Osteocyte (in vitro differentiated cells): ENCODE measurements at regions not wholly inside any gene's neighbourhood (a gene's known extent, or its start where the extent isn't known, plus 50 kb on each side); places are given as distances from the start of the nearest gene placed in this dataset.

Experiments
- DNase-seq: peaks from one replicate; pipeline ENCODE4 v3.0.0; 2021; ENCODE audit warnings: mixed read lengths; ENCODE audit not compliant: unreplicated experiment; ENCODE audit errors: extremely low spot score
- H3K27ac Mint-ChIP-seq: one replicate; pipeline ENCODE4 v1.8.0; 2021; ENCODE audit warnings: mild to moderate bottlenecking, mixed read lengths; ENCODE audit not compliant: unreplicated experiment
- H3K27me3 Mint-ChIP-seq: one replicate; pipeline ENCODE4 v1.8.0; 2021; ENCODE audit warnings: mixed read lengths; ENCODE audit not compliant: unreplicated experiment
- H3K36me3 Mint-ChIP-seq: one replicate; pipeline ENCODE4 v1.8.0; 2021; ENCODE audit warnings: mixed read lengths; ENCODE audit not compliant: unreplicated experiment
- H3K4me1 Mint-ChIP-seq: one replicate; pipeline ENCODE4 v1.8.0; 2021; ENCODE audit warnings: mixed read lengths; ENCODE audit not compliant: unreplicated experiment
- H3K4me3 Mint-ChIP-seq: one replicate; pipeline ENCODE4 v1.8.0; 2021; ENCODE audit warnings: mild to moderate bottlenecking, moderate library complexity, mixed read lengths; ENCODE audit not compliant: unreplicated experiment
- H3K9me3 Mint-ChIP-seq: one replicate; pipeline ENCODE4 v1.8.0; 2021; ENCODE audit warnings: mixed read lengths; ENCODE audit not compliant: unreplicated experiment
- CTCF ChIP-seq: fragments of 200-600 bp; sonication (generic); IDR thresholded peaks from 2 replicates; pipeline ENCODE4 v1.5.0; 2021; ENCODE audit warnings: antibody characterized with exemption, mild to moderate bottlenecking, moderate library complexity

GRCh38 chr1:187513190-187513589 lies 684.4 kb downstream of the PLA2G4A start:
- no peak for TF ChIP-seq CTCF
- H3K27me3 Mint-ChIP-seq = no peaks in the 10 kb centered on the region
- H3K27ac Mint-ChIP-seq = no peak overlapping the region
- DNase-seq = no peak
- H3K9me3 Mint-ChIP-seq = no peaks in the 10 kb centered on the region
- H3K4me1 Mint-ChIP-seq = peaks cover 4% of the 10 kb centered on the region
- no peak overlapping the region for H3K4me3 Mint-ChIP-seq
- no peaks in the 10 kb centered on the region for H3K36me3 Mint-ChIP-seq

DNA sequence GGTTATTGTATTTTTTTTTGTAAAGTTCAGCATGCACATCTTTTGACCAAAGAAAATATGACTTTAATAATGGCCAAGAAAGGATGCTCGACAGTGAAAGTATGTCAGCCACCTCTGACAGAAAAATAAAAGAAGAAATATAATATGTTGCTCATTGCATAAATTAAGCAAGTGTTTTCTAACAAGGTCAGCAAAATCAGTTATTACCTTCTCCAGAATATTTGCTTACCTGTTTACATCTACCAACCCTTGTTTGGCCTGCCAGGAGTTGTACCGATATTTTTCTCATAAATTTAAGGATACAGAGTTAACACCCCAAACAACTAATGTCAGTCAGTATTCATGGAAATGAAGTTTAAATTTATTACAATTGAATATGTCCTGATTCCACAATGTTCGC lies 685.4 kb downstream of the PLA2G4A start:
- no peak overlapping the region for H3K27ac Mint-ChIP-seq
- no peak overlapping the region for H3K4me3 Mint-ChIP-seq
- peaks cover 1% of the 10 kb centered on the region for H3K4me1 Mint-ChIP-seq
- no peaks in the 10 kb centered on the region for H3K27me3 Mint-ChIP-seq
- H3K9me3 Mint-ChIP-seq = no peaks in the 10 kb centered on the region
- H3K36me3 Mint-ChIP-seq = no peaks in the 10 kb centered on the region
- TF ChIP-seq CTCF = no peak
- DNase-seq = no peak

- Mint-ChIP-seq H3K36me3 (no peaks in the 10 kb centered on the region), H3K9me3 (no peaks in the 10 kb centered on the region), H3K4me3 (no peak overlapping the region), H3K4me1 (no peaks in the 10 kb centered on the region), H3K27ac (no peak overlapping the region), H3K27me3 (no peaks in the 10 kb centered on the region)
- DNase-seq = no peak
- no peak for TF ChIP-seq CTCF
Observed at GRCh38 chr1:187516874-187517273, 688.1 kb downstream of the PLA2G4A start.

DNA sequence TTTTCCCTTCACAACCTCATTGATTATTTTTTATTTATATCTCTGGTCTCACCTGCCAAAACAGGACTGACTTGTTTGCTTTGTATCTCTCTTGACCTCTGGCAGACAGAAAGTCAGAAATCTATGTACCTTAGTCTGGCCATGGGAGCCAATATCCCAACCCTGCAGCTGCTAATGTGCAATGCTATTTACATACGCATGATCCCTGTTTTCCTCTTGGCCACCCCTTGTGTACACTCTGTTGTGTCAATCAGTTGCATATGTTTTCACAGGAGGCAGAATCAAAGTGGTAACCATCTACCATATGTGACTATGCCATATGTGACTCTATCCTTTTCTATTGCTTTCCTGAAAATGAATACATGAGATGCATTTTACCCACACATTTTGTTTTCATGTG lies 688.8 kb downstream of the PLA2G4A start:
- Mint-ChIP-seq H3K4me1 (no peaks in the 10 kb centered on the region), H3K4me3 (no peak overlapping the region), H3K27ac (no peak overlapping the region), H3K27me3 (no peaks in the 10 kb centered on the region), H3K9me3 (no peaks in the 10 kb centered on the region), H3K36me3 (no peaks in the 10 kb centered on the region)
- DNase-seq = no peak
- TF ChIP-seq CTCF = no peak

DNA sequence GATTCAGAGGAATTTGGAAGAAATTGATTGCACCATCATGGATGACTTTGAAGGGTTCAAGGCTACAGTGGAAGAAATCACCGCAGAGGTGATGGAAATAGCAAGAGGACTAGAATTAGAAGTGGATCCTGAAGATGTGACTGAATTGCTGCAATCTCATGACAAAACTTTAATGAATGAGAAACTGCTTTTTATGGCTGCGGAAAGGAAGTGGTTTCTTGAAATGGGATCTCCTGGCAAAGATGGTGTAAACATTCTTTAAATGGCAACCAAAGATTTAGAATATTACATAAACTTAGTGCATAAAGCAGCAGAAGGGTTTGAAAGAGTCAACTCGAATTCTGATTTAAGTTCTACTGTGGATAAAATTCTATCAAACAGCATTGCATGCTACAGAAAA lies 698.6 kb downstream of the PLA2G4A start:
- Mint-ChIP-seq H3K36me3 (no peaks in the 10 kb centered on the region), H3K27me3 (no peaks in the 10 kb centered on the region), H3K4me1 (no peaks in the 10 kb centered on the region), H3K9me3 (no peaks in the 10 kb centered on the region), H3K27ac (no peak overlapping the region), H3K4me3 (no peak overlapping the region)
- DNase-seq = no peak
- no peak for TF ChIP-seq CTCF
